H9 (cell line): ENCODE measurements at regions not wholly inside any gene's neighbourhood (a gene's known extent, or its start where the extent isn't known, plus 50 kb on each side); places are given as distances from the start of the nearest gene placed in this dataset.

Source experiments
- DNase-seq: peaks from one replicate; pipeline ENCODE4 v3.0.0-alpha.2; 2017
- H2AFZ ChIP-seq: one replicate; pipeline ENCODE4 v1.6.1; 2013; ENCODE audit warnings: mild to moderate bottlenecking, low read length, control low read depth, moderate library complexity
- H2AK5ac ChIP-seq: 2 replicates; pipeline ENCODE4 v1.6.1; 2013; ENCODE audit warnings: low read length, control low read depth, mixed read lengths; ENCODE audit not compliant: insufficient read length
- H2BK120ac ChIP-seq: one replicate; pipeline ENCODE4 v1.6.1; 2013; ENCODE audit warnings: low read depth, mild to moderate bottlenecking, low read length, control low read depth, inconsistent platforms; ENCODE audit not compliant: poor library complexity, severe bottlenecking
- H2BK12ac ChIP-seq: 2 replicates; pipeline ENCODE4 v1.6.1; 2013; ENCODE audit warnings: low read length, control low read depth, mixed read lengths, low read depth; ENCODE audit not compliant: insufficient read length
- H2BK15ac ChIP-seq: 2 replicates; pipeline ENCODE4 v1.6.1; 2013; ENCODE audit warnings: low read depth, low read length, control low read depth
- H2BK20ac ChIP-seq: one replicate; pipeline ENCODE4 v1.6.1; 2013; ENCODE audit warnings: low read depth, mild to moderate bottlenecking, low read length, control low read depth, inconsistent platforms; ENCODE audit not compliant: poor library complexity, severe bottlenecking
- H2BK5ac ChIP-seq: 2 replicates; pipeline ENCODE4 v1.6.1; 2013; ENCODE audit warnings: low read length, control low read depth, mixed read lengths; ENCODE audit not compliant: insufficient read length
- H3K14ac ChIP-seq: 2 replicates; pipeline ENCODE4 v1.6.1; 2013; ENCODE audit warnings: low read length, control low read depth; ENCODE audit not compliant: insufficient read depth
- H3K18ac ChIP-seq: 2 replicates; pipeline ENCODE4 v1.6.1; 2013; ENCODE audit warnings: low read depth, mild to moderate bottlenecking, mixed read lengths, low read length, control low read depth; ENCODE audit not compliant: insufficient read length
- H3K23ac ChIP-seq: 2 replicates; pipeline ENCODE4 v1.6.1; 2013; ENCODE audit warnings: low read length, control low read depth, mixed read lengths, low read depth; ENCODE audit not compliant: insufficient read length
- H3K23me2 ChIP-seq: 2 replicates; pipeline ENCODE4 v1.6.1; 2013; ENCODE audit warnings: low read depth, mild to moderate bottlenecking, mixed read lengths, low read length, control low read depth; ENCODE audit not compliant: insufficient read length, poor library complexity, severe bottlenecking
- H3K27ac ChIP-seq: 2 replicates; pipeline ENCODE4 v1.5.1; 2013; ENCODE audit warnings: low read length, control low read depth, mixed read lengths, low read depth; ENCODE audit not compliant: insufficient read length
- H3K27me3 ChIP-seq: 2 replicates; pipeline ENCODE4 v1.6.1; 2013; ENCODE audit warnings: low read length, control low read depth, inconsistent platforms; ENCODE audit not compliant: insufficient read depth
- H3K4ac ChIP-seq: 2 replicates; pipeline ENCODE4 v1.6.1; 2013; ENCODE audit warnings: low read depth, mild to moderate bottlenecking, control low read depth, inconsistent platforms, low read length, moderate library complexity
- H3K4me1 ChIP-seq: 2 replicates; pipeline ENCODE4 v1.6.1; 2013; ENCODE audit warnings: low read length, control low read depth, inconsistent platforms; ENCODE audit not compliant: insufficient read depth
- H3K4me2 ChIP-seq: 2 replicates; pipeline ENCODE4 v1.6.1; 2013; ENCODE audit warnings: low read length, control low read depth, mixed read lengths; ENCODE audit not compliant: insufficient read length, insufficient read depth
- H3K56ac ChIP-seq: 2 replicates; pipeline ENCODE4 v1.6.1; 2013; ENCODE audit warnings: low read depth, mild to moderate bottlenecking, mixed read lengths, low read length, control low read depth; ENCODE audit not compliant: insufficient read length
- H3K79me1 ChIP-seq: 2 replicates; pipeline ENCODE4 v1.6.1; 2013; ENCODE audit warnings: low read depth, mild to moderate bottlenecking, moderate library complexity, low read length, control low read depth, inconsistent platforms; ENCODE audit not compliant: insufficient read depth, poor library complexity, severe bottlenecking
- H3K79me2 ChIP-seq: 2 replicates; pipeline ENCODE4 v1.6.1; 2013; ENCODE audit warnings: low read length, control low read depth, inconsistent platforms; ENCODE audit not compliant: insufficient read depth
- H3K9ac ChIP-seq: 2 replicates; pipeline ENCODE4 v1.6.1; 2013; ENCODE audit warnings: low read length, control low read depth, mixed read lengths; ENCODE audit not compliant: insufficient read length; ENCODE audit errors: extremely low read depth
- H3K9me3 ChIP-seq: one replicate; pipeline ENCODE4 v1.6.1; 2013; ENCODE audit warnings: low read depth, low read length, inconsistent platforms; ENCODE audit not compliant: control insufficient read depth
- H3T11ph ChIP-seq: one replicate; pipeline ENCODE4 v1.6.1; 2013; ENCODE audit warnings: mild to moderate bottlenecking, low read length, control low read depth, inconsistent platforms
- H4K20me1 ChIP-seq: one replicate; pipeline ENCODE4 v1.6.1; 2013; ENCODE audit not compliant: control insufficient read depth, insufficient read length, insufficient read depth
- H4K5ac ChIP-seq: 2 replicates; pipeline ENCODE4 v1.6.1; 2013; ENCODE audit warnings: low read depth, mild to moderate bottlenecking, mixed read lengths, low read length, control low read depth; ENCODE audit not compliant: insufficient read length
- H4K8ac ChIP-seq: replicated peaks from 2 replicates; pipeline ENCODE4 v1.6.1; 2013; ENCODE audit warnings: low read length, control low read depth, mixed read lengths, low read depth; ENCODE audit not compliant: insufficient read length
- H4K91ac ChIP-seq: 2 replicates; pipeline ENCODE4 v1.6.1; 2013; ENCODE audit warnings: low read depth, mild to moderate bottlenecking, moderate library complexity, mixed read lengths, low read length, control low read depth; ENCODE audit not compliant: insufficient read length
- H3K27ac Mint-ChIP-seq, 3 experiments: 2 replicates in 2 of 3; 3 replicates in 1 of 3; pipeline ENCODE4 v1.8.0; 2020 to 2021; ENCODE audit warnings: mixed read lengths in 3 of 3, mild to moderate bottlenecking in 1 of 3, moderate library complexity in 1 of 3
- H3K27me3 Mint-ChIP-seq: 2 replicates; pipeline ENCODE4 v1.8.0; 2021; ENCODE audit warnings: low read depth, mild to moderate bottlenecking, moderate library complexity, mixed read lengths
- H3K36me3 Mint-ChIP-seq, 3 experiments: 2 replicates in 2 of 3; 3 replicates in 1 of 3; pipeline ENCODE4 v1.8.0; 2020 to 2021; ENCODE audit warnings: low read depth in 3 of 3, mixed read lengths in 3 of 3; ENCODE audit not compliant: insufficient read depth in 1 of 3
- H3K4me1 Mint-ChIP-seq, 2 experiments: 2 replicates each; pipeline ENCODE4 v1.8.0; 2020; ENCODE audit warnings: mixed read lengths in 2 of 2
- H3K4me3 Mint-ChIP-seq, 2 experiments: 2 replicates in 1 of 2; 3 replicates in 1 of 2; pipeline ENCODE4 v1.8.0; 2020 to 2021; ENCODE audit warnings: mild to moderate bottlenecking in 2 of 2, mixed read lengths in 2 of 2, moderate library complexity in 1 of 2
- H3K9me3 Mint-ChIP-seq, 2 experiments: 2 replicates in 1 of 2; 3 replicates in 1 of 2; pipeline ENCODE4 v1.8.0; 2020; ENCODE audit warnings: mild to moderate bottlenecking in 2 of 2, mixed read lengths in 2 of 2, moderate library complexity in 1 of 2
- CTCF ChIP-seq: fragments of 200-600 bp; sonication (generic); conservative IDR thresholded peaks from 3 replicates; pipeline ENCODE4 v1.8.0; 2021; ENCODE audit warnings: antibody characterized with exemption, mild to moderate bottlenecking
- WGBS: extraction: QIAGEN DNeasy Blood & Tissue Kit; methylation state at CpG from one replicate; pipeline ENCODE4 v1.1.7; 2013; ENCODE audit warnings: missing lambda C conversion rate, low lambda C conversion rate, mixed read lengths; ENCODE audit not compliant: insufficient read length; ENCODE audit errors: extremely low coverage; 5-methylcytosine and 5-hydroxymethylcytosine counted together

DNA sequence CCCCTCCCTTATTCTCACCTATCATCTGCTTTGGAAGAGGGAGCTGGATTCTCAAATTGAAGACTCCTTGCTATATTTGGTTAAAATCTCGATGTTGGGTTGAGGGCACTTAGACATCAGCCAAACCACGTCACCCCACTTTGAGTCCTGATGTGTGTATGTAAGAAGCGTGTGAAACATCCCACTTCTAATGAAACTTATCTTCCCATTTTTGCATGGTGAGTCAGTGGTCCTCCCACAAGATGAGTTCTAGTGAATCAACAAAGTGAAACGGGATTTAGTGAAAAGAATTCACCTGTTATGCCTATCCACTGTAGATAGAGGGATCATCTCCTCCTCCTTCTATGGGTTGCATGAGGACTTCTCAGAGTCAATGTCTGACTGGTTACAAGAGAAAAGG is 51.4 kb upstream of the SPRED2 start:
- Histone ChIP-seq H3K14ac (no peak overlapping the region), H3K4ac (no peak overlapping the region), H3K56ac (no peak overlapping the region), H2BK120ac (no peak overlapping the region), H3K9me3 (no peaks in the 10 kb centered on the region), H2BK12ac (no peak overlapping the region), H4K20me1 (no peaks in the 10 kb centered on the region), H4K5ac (no peak overlapping the region), H3K9ac (no peak overlapping the region), H2AK5ac (no peak overlapping the region), H2BK5ac (no peak overlapping the region), H2BK20ac (no peak overlapping the region), H3K27ac (no peak overlapping the region), H3K4me2 (no peak overlapping the region), H3K18ac (no peak overlapping the region), H4K91ac (no peak overlapping the region), H3K4me1 (no peaks in the 10 kb centered on the region; the same call in 1 of the 2 replicates), H3K23ac (no peak overlapping the region), H2BK15ac (no peak overlapping the region), H3K79me2 (no peaks in the 10 kb centered on the region), H3K27me3 (no peaks in the 10 kb centered on the region), H4K8ac (no peak overlapping the region), H2AFZ (no peak overlapping the region), H3K23me2 (no peaks in the 10 kb centered on the region), H3T11ph (no peak overlapping the region), H3K79me1 (no peaks in the 10 kb centered on the region)
- no peak for TF ChIP-seq CTCF
- peaks cover 8 to 9% of the 10 kb centered on the region in 2 experiments; a peak in 3 of 4 replicates for H3K4me1 Mint-ChIP-seq
- H3K9me3 Mint-ChIP-seq = peaks cover 0 to 2% of the 10 kb centered on the region in 2 experiments; a peak in 2 of 5 replicates
- no peak overlapping the region for H3K27ac Mint-ChIP-seq
- peaks cover 34% of the 10 kb centered on the region for H3K27me3 Mint-ChIP-seq
- H3K36me3 Mint-ChIP-seq = no peaks in the 10 kb centered on the region; a peak in 1 of 7 replicates
- WGBS = no CpG with 5 or more reads among the region's 4 CpGs
- H3K4me3 Mint-ChIP-seq = no peak overlapping the region
- no peak for DNase-seq
